B cell (primary cell): ENCODE measurements at regions not wholly inside any gene's neighbourhood (a gene's known extent, or its start where the extent isn't known, plus 50 kb on each side); places are given as distances from the start of the nearest gene placed in this dataset.

ENCODE experiments used
- ATAC-seq: fragments of 200-7000 bp; cut with Tn5 transposase; one replicate; pipeline ENCODE4 v1.10.0; 2021; ENCODE audit warnings: low read depth, mild to moderate bottlenecking, moderate number of reproducible peaks, moderate library complexity
- CTCF ChIA-PET: fragments of 350-600 bp; sonication (Branson Sonifier 250); formaldehyde crosslinking; loops from one replicate; lab custom pipeline; 2021; ENCODE audit warnings: antibody characterized with exemption, inconsistent platforms; lab: Charles Lee
- POLR2A ChIA-PET: fragments of 350-600 bp; sonication (Branson Sonifier 250); formaldehyde crosslinking; loops from one replicate; lab custom pipeline; 2021; ENCODE audit warnings: antibody characterized with exemption; lab: Charles Lee
- DNase-seq: peaks from one replicate; pipeline ENCODE4 v3.0.0; 2013
- H2AFZ ChIP-seq: 2 replicates; pipeline ENCODE4 v1.6.1; 2012; ENCODE audit warnings: mild to moderate bottlenecking, low read depth, low read length; ENCODE audit not compliant: insufficient read depth, poor library complexity, severe bottlenecking
- H3K27ac ChIP-seq, 2 donors: 1 replicate in 1 of 2; 2 replicates in 1 of 2; pipeline ENCODE4 v1.5.1; 2012 to 2013; ENCODE audit warnings: low read length in 2 of 2, mild to moderate bottlenecking in 2 of 2, moderate library complexity in 1 of 2
- H3K27me3 ChIP-seq, 4 experiments: fragments of 200-600 bp in 1 of 4; sonication (generic) in 1 of 4; replicated peaks in 1 of 4; 1 replicate in 2 of 4; 2 replicates in 2 of 4; pipeline versions ENCODE4 v1.6.1 to v1.7.0; 2013 to 2016; ENCODE audit warnings: low read length in 3 of 4, mild to moderate bottlenecking in 2 of 4, mixed read lengths in 1 of 4, moderate library complexity in 1 of 4; ENCODE audit not compliant: insufficient read depth in 4 of 4, control insufficient read depth in 3 of 4; ENCODE audit errors: control extremely low read depth in 1 of 4
- H3K36me3 ChIP-seq, 2 experiments: replicated peaks in 1 of 2; 1 replicate in 1 of 2; 2 replicates in 1 of 2; pipeline versions ENCODE4 v1.6.1 to v1.7.1; 2013; ENCODE audit warnings: low read length in 1 of 2; ENCODE audit not compliant: insufficient read depth in 2 of 2, control insufficient read depth in 1 of 2; ENCODE audit errors: control extremely low read depth in 1 of 2, extremely low read depth in 1 of 2
- H3K4me1 ChIP-seq, 2 donors: fragments of 200-600 bp in 1 of 2; sonication (generic) in 1 of 2; 1 replicate in 1 of 2; 2 replicates in 1 of 2; pipeline versions ENCODE4 v1.5.1 to v1.6.1; 2013 to 2017; ENCODE audit warnings: low read length in 2 of 2; ENCODE audit not compliant: control insufficient read depth in 2 of 2, insufficient read depth in 2 of 2
- H3K4me2 ChIP-seq: replicated peaks from 2 replicates; pipeline ENCODE3; 2012; ENCODE audit warnings: mild to moderate bottlenecking, low read depth, low read length; ENCODE audit not compliant: poor library complexity, severe bottlenecking
- H3K4me3 ChIP-seq, 5 experiments: fragments of 200-600 bp in 1 of 5; sonication (generic) in 1 of 5; 1 replicate in 3 of 5; 2 replicates in 2 of 5; pipeline versions ENCODE4 v1.5.1 to v1.7.0; 2011 to 2016; ENCODE audit warnings: low read length in 4 of 5, mild to moderate bottlenecking in 4 of 5, low read depth in 2 of 5, control low read depth in 1 of 5, moderate library complexity in 1 of 5; ENCODE audit not compliant: insufficient read depth in 1 of 5; ENCODE audit errors: control extremely low read depth in 1 of 5, extremely low read depth in 1 of 5
- H3K79me2 ChIP-seq: fragments of 200-600 bp; sonication (generic); one replicate; pipeline ENCODE4 v1.6.0; 2016; ENCODE audit warnings: low read length; ENCODE audit not compliant: control insufficient read depth, insufficient read depth
- H3K9ac ChIP-seq: fragments of 200-600 bp; sonication (generic); 2 replicates; pipeline ENCODE4 v1.6.1; 2017; ENCODE audit warnings: mild to moderate bottlenecking, low read length, moderate library complexity
- H3K9me3 ChIP-seq, 3 donors: one replicate each; pipeline versions ENCODE4 v1.6.1 to v1.7.1; 2013; ENCODE audit warnings: low read length in 2 of 3; ENCODE audit not compliant: control insufficient read depth in 2 of 3, insufficient read depth in 1 of 3; ENCODE audit errors: control extremely low read depth in 1 of 3
- H4K20me1 ChIP-seq: 2 replicates; pipeline ENCODE4 v1.6.0; 2012; ENCODE audit warnings: mild to moderate bottlenecking, low read length; ENCODE audit not compliant: insufficient read depth, control insufficient read depth, poor library complexity, severe bottlenecking
- H3K27ac Mint-ChIP-seq: one replicate; pipeline ENCODE4 v1.8.0; 2021; ENCODE audit warnings: mixed read lengths
- H3K27me3 Mint-ChIP-seq: one replicate; pipeline ENCODE4 v1.8.0; 2021; ENCODE audit warnings: mixed read lengths
- H3K4me1 Mint-ChIP-seq: one replicate; pipeline ENCODE4 v1.8.0; 2021; ENCODE audit warnings: mixed read lengths
- H3K4me3 Mint-ChIP-seq: one replicate; pipeline ENCODE4 v1.8.0; 2021; ENCODE audit warnings: mixed read lengths
- H3K9me3 Mint-ChIP-seq: one replicate; pipeline ENCODE4 v1.8.0; 2022; ENCODE audit warnings: mixed read lengths; ENCODE audit not compliant: insufficient read depth
- EZH2 ChIP-seq: IDR thresholded peaks from 2 replicates; pipeline ENCODE4 v1.6.1; 2012; ENCODE audit warnings: borderline replicate concordance, low read depth, mild to moderate bottlenecking, moderate library complexity, low read length; ENCODE audit not compliant: insufficient read depth, poor library complexity, severe bottlenecking
- WGBS: methylation state at CpG from one replicate; pipeline ENCODE4 v1.1.5; 2013; ENCODE audit warnings: missing lambda C conversion rate; ENCODE audit not compliant: insufficient coverage; 5-methylcytosine and 5-hydroxymethylcytosine counted together
- intact Hi-C: fragments of 100-400 bp; cut with micrococcal nuclease; formaldehyde crosslinking; loops from one replicate; pipeline ENCODE4 v1.10.0; 2022
- TF ChIP-seq, protein P1 (sequence below): fragments of 200-600 bp; IDR thresholded peaks from one replicate; pipeline ENCODE4 v1.8.0; 2022; ENCODE audit warnings: antibody characterized with exemption, mild to moderate bottlenecking

DNA sequence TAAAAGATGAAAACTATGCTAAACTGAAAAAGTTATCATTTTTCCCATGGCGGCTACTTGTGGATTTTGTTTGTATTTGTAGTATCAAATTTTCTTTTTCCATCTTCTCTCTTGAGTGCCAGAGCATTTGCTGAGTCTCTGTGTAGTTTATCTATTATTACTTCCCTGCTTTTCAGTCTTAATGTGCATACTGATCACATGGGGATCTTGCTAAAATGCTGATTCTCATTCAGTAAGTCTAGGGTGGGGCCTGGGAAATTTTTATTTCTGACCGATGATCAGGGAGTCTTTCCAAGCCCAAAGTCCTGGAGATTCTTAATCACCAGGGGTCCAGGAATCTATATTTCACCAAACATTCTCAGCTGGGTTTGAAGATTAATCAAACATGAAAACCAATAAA lies 189.0 kb upstream of the GOT2 start:
- 100% methylated on average over 1 of the region's 2 CpGs for WGBS
- no peak for ATAC-seq
- no peak for DNase-seq
- Histone ChIP-seq H3K9ac (no peak overlapping the region), H2AFZ (no peak overlapping the region), H3K79me2 (no peaks in the 10 kb centered on the region), H3K4me1 (no peaks in the 10 kb centered on the region), H3K36me3 (no peaks in the 10 kb centered on the region), H4K20me1 (no peaks in the 10 kb centered on the region), H3K4me3 (no peak overlapping the region), H3K4me2 (no peak overlapping the region), H3K27me3 (no peaks in the 10 kb centered on the region), H3K27ac (no peak overlapping the region), H3K9me3 (peaks cover 0 to 2% (median 0%) of the 10 kb centered on the region in 3 donors)
- ChIA-PET POLR2A (no interaction called here), CTCF (no interaction called here)
- no peak overlapping the region for H3K4me3 Mint-ChIP-seq
- no peaks in the 10 kb centered on the region for H3K27me3 Mint-ChIP-seq
- intact Hi-C loops = no loop called here
- TF ChIP-seq, protein P1, sequence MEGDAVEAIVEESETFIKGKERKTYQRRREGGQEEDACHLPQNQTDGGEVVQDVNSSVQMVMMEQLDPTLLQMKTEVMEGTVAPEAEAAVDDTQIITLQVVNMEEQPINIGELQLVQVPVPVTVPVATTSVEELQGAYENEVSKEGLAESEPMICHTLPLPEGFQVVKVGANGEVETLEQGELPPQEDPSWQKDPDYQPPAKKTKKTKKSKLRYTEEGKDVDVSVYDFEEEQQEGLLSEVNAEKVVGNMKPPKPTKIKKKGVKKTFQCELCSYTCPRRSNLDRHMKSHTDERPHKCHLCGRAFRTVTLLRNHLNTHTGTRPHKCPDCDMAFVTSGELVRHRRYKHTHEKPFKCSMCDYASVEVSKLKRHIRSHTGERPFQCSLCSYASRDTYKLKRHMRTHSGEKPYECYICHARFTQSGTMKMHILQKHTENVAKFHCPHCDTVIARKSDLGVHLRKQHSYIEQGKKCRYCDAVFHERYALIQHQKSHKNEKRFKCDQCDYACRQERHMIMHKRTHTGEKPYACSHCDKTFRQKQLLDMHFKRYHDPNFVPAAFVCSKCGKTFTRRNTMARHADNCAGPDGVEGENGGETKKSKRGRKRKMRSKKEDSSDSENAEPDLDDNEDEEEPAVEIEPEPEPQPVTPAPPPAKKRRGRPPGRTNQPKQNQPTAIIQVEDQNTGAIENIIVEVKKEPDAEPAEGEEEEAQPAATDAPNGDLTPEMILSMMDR = no peak
- no peak for TF ChIP-seq EZH2
- H3K4me1 Mint-ChIP-seq = no peaks in the 10 kb centered on the region
- H3K9me3 Mint-ChIP-seq = no peaks in the 10 kb centered on the region
- H3K27ac Mint-ChIP-seq = no peak overlapping the region

DNA sequence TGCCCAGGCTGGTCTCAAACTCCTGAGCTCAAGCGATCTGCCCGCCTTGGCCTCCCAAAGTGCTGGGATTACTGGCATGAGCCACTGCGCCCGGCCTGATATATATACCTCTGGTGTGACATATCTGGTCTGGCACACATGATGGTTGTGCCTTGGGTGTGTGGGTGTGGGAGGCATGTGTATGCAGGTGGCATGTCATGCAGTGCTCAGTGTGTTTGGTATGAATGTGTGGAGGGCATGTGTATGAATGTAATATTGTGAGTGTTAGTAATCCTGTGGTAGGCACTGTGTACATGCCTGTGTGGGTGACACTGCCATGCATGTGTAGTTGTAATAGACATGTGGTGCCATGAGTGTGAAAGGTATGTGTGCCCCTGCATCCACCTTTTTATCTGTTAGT lies 179.3 kb upstream of the GOT2 start:
- no peak overlapping the region for H3K27ac ChIP-seq
- no peaks in the 10 kb centered on the region for H3K27me3 Mint-ChIP-seq
- H3K4me3 Mint-ChIP-seq = no peak overlapping the region
- peaks cover 7% of the 10 kb centered on the region for H3K9me3 Mint-ChIP-seq
- H3K4me1 ChIP-seq = no peaks in the 10 kb centered on the region
- no peaks in the 10 kb centered on the region for H3K27me3 ChIP-seq
- H4K20me1 ChIP-seq = no peaks in the 10 kb centered on the region
- no peak for ATAC-seq
- no peak overlapping the region for H3K27ac Mint-ChIP-seq
- POLR2A ChIA-PET = no interaction called here
- no peak overlapping the region for H3K9ac ChIP-seq
- no peaks in the 10 kb centered on the region for H3K36me3 ChIP-seq
- no peak overlapping the region for H3K4me3 ChIP-seq
- intact Hi-C loops = no loop called here
- H3K4me2 ChIP-seq = no peak overlapping the region
- H3K9me3 ChIP-seq = peaks cover 0 to 4% (median 0%) of the 10 kb centered on the region in 3 donors
- no peaks in the 10 kb centered on the region for H3K4me1 Mint-ChIP-seq
- WGBS = 100% methylated on average over 2 of the region's 4 CpGs
- CTCF ChIA-PET = no interaction called here
- DNase-seq = no peak
- no peak for TF ChIP-seq EZH2
- TF ChIP-seq, protein P1 = no peak
- no peaks in the 10 kb centered on the region for H3K79me2 ChIP-seq
- no peak overlapping the region for H2AFZ ChIP-seq
